NT2/D1 (cell line): ENCODE measurements at regions not wholly inside any gene's neighbourhood (a gene's known extent, or its start where the extent isn't known, plus 50 kb on each side); places are given as distances from the start of the nearest gene placed in this dataset.

Experiments
- SUZ12 ChIP-seq: IDR thresholded peaks from 2 replicates; pipeline ENCODE4 v1.6.1; 2011; ENCODE audit not compliant: insufficient read length, insufficient read depth; ENCODE audit errors: extremely low read depth
- YY1 ChIP-seq: IDR thresholded peaks from 2 replicates; pipeline ENCODE4 v1.6.1; 2011; ENCODE audit not compliant: insufficient read length, insufficient read depth
- ZNF274 ChIP-seq: IDR thresholded peaks from 2 replicates; pipeline ENCODE4 v1.6.1; 2011; ENCODE audit warnings: mild to moderate bottlenecking, low read depth, low read length

DNA sequence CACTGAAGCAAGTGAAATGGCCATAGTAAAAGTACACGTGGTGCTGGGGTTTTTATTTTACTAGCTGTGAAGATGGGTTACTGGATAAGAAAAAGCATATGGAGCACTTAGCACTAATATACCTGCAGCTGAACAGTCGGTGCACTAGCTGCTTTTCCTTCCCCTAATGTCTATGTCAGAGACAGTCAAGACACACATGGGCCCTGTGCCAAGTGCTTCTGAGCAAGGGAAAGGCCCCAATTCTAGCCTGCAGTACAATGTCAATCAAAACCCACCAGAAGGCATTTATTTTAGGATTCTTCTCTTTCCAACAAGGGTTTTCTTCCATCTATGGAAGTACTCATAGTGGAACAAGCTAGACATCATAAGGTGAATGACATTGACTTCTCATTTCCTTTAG, 716.7 kb downstream of the CCSER2 start:
- no peak for TF ChIP-seq YY1
- TF ChIP-seq ZNF274, result no peak
- TF ChIP-seq SUZ12, result no peak
